A549 (cell line): ENCODE measurements at regions not wholly inside any gene's neighbourhood (a gene's known extent, or its start where the extent isn't known, plus 50 kb on each side); places are given as distances from the start of the nearest gene placed in this dataset.

Source experiments
- ATAC-seq, 2 experiments: fragments of 200-7000 bp in 1 of 2; fragments of >200 bp in 1 of 2; cut with Nextera tagmentation in 1 of 2; cut with Tn5 transposase in 1 of 2; 3 replicates each; pipeline versions ENCODE4 v1.8.0 to v1.9.1; 2018 to 2020; ENCODE audit warnings: mild to moderate bottlenecking in 1 of 2, moderate library complexity in 1 of 2
- CTCF ChIA-PET: fragments of 300-600 bp; sonication (Branson Sonifier 250); formaldehyde crosslinking; extraction: SDS; loops from one replicate; lab custom pipeline; 2021; ENCODE audit warnings: antibody characterized with exemption, inconsistent platforms; lab: Yijun Ruan, JAX
- POLR2A ChIA-PET: fragments of 350-600 bp; formaldehyde crosslinking; extraction: SDS; loops from one replicate; lab custom pipeline; 2021; ENCODE audit warnings: antibody characterized with exemption, inconsistent platforms; lab: Yijun Ruan, JAX
- DNase-seq, 2 experiments: peaks; one replicate each; pipeline versions ENCODE4 v3.0.0 to v3.0.0-alpha.2; 2011 to 2016; ENCODE audit warnings: low read depth in 1 of 2, low spot score in 1 of 2
- FAIRE-seq: peaks from 2 replicates; lab custom pipeline; 2011; peaks lifted over from hg19 to GRCh38; lab: Jason Lieb, UNC
- H3K27ac ChIP-seq, 2 experiments: fragments of >200 bp; sonication (Bioruptor Twin); formaldehyde crosslinking; 3 replicates each; pipeline ENCODE4 v1.5.1; 2016 to 2017
- H3K4me1 ChIP-seq: fragments of >200 bp; sonication (Bioruptor Twin); formaldehyde crosslinking; 3 replicates; pipeline ENCODE4 v1.6.1; 2016
- H3K4me2 ChIP-seq: fragments of >200 bp; sonication (Bioruptor Twin); formaldehyde crosslinking; 3 replicates; pipeline ENCODE4 v1.6.1; 2016
- H3K4me3 ChIP-seq: fragments of >200 bp; sonication (Bioruptor Twin); formaldehyde crosslinking; 3 replicates; pipeline ENCODE4 v1.5.1; 2016
- H3K9me3 ChIP-seq: fragments of >200 bp; sonication (Bioruptor Twin); formaldehyde crosslinking; 3 replicates; pipeline ENCODE4 v1.6.1; 2016
- BCL3 ChIP-seq: fragments of >200 bp; sonication (Bioruptor Twin); formaldehyde crosslinking; IDR thresholded peaks from 3 replicates; pipeline ENCODE4 v1.6.1; 2016
- CTCF ChIP-seq: fragments of >200 bp; sonication (Bioruptor Twin); formaldehyde crosslinking; IDR thresholded peaks from 3 replicates; pipeline ENCODE4 v1.5.1; 2016
- EHF ChIP-seq: fragments of 250-450 bp; sonication (Bioruptor Pico); IDR thresholded peaks from 2 replicates; pipeline ENCODE4 v1.5.0; 2020; ENCODE audit warnings: mild to moderate bottlenecking
- EHMT2 ChIP-seq: fragments of 200-600 bp; sonication (generic); IDR thresholded peaks from 2 replicates; pipeline ENCODE4 v1.6.1; 2016; ENCODE audit warnings: antibody characterized with exemption, low read depth, mild to moderate bottlenecking, moderate library complexity
- FOSB ChIP-seq: fragments of 250-450 bp; sonication (Bioruptor Pico); IDR thresholded peaks from 2 replicates; pipeline ENCODE4 v1.5.0; 2020; ENCODE audit warnings: mild to moderate bottlenecking, moderate library complexity
- FOSL2 ChIP-seq, 2 experiments: fragments of 450-650 bp in 1 of 2; fragments of >200 bp in 1 of 2; sonication (Bioruptor Twin) in 1 of 2; formaldehyde crosslinking; IDR thresholded peaks; 2 replicates each; pipeline versions ENCODE4 v1.5.0 to v1.6.1; 2016 to 2020; ENCODE audit warnings: mild to moderate bottlenecking in 1 of 2, moderate library complexity in 1 of 2
- FOXS1 ChIP-seq: fragments of 250-450 bp; sonication (Bioruptor Pico); IDR thresholded peaks from 2 replicates; pipeline ENCODE4 v1.5.0; 2020; ENCODE audit warnings: mild to moderate bottlenecking, moderate library complexity
- HOXA7 ChIP-seq: fragments of 250-450 bp; sonication (Bioruptor Pico); IDR thresholded peaks from 2 replicates; pipeline ENCODE4 v1.5.0; 2020; ENCODE audit warnings: mild to moderate bottlenecking, moderate library complexity
- KDM5A ChIP-seq: fragments of 200-600 bp; sonication (generic); IDR thresholded peaks from 2 replicates; pipeline ENCODE4 v1.6.1; 2016; ENCODE audit warnings: antibody characterized with exemption, mild to moderate bottlenecking
- MAFK ChIP-seq: fragments of 450-650 bp; IDR thresholded peaks from 2 replicates; pipeline ENCODE4 v1.6.1; 2014; ENCODE audit not compliant: partially characterized antibody
- MAZ ChIP-seq: fragments of 150-350 bp; IDR thresholded peaks from 2 replicates; pipeline ENCODE4 v1.6.1; 2014; ENCODE audit warnings: antibody characterized with exemption, low read depth, low read length, borderline replicate concordance
- NFE2L2 ChIP-seq: fragments of 150-350 bp; conservative IDR thresholded peaks from 2 replicates; pipeline ENCODE4 v1.6.1; 2014; ENCODE audit warnings: low read length
- NR3C1 ChIP-seq: fragments of >200 bp; sonication (Bioruptor Twin); formaldehyde crosslinking; IDR thresholded peaks from 3 replicates; pipeline ENCODE4 v1.6.1; 2017
- PHF8 ChIP-seq: fragments of 200-600 bp; sonication (generic); IDR thresholded peaks from 2 replicates; pipeline ENCODE4 v1.6.1; 2016; ENCODE audit warnings: low read depth, mild to moderate bottlenecking, antibody characterized with exemption, moderate library complexity, borderline replicate concordance
- POLR2A ChIP-seq: IDR thresholded peaks from 2 replicates; pipeline ENCODE4 v1.6.1; 2012; ENCODE audit warnings: mild to moderate bottlenecking, low read length
- RARB ChIP-seq: fragments of 250-450 bp; sonication (Bioruptor Pico); IDR thresholded peaks from 2 replicates; pipeline ENCODE4 v1.8.0; 2021; ENCODE audit warnings: mild to moderate bottlenecking, moderate library complexity
- RNF2 ChIP-seq: fragments of 200-600 bp; sonication (generic); IDR thresholded peaks from 2 replicates; pipeline ENCODE4 v1.6.1; 2016; ENCODE audit warnings: low read depth, mild to moderate bottlenecking, antibody characterized with exemption, moderate library complexity, borderline replicate concordance
- SMC3 ChIP-seq: fragments of >200 bp; sonication (Bioruptor Twin); formaldehyde crosslinking; IDR thresholded peaks from 3 replicates; pipeline ENCODE4 v1.6.1; 2018; ENCODE audit warnings: inconsistent platforms
- TFCP2L1 ChIP-seq: fragments of 250-450 bp; sonication (Bioruptor Pico); IDR thresholded peaks from 2 replicates; pipeline ENCODE4 v1.5.0; 2021; ENCODE audit warnings: mild to moderate bottlenecking
- ZC3H11A ChIP-seq: fragments of 450-650 bp; IDR thresholded peaks from 2 replicates; pipeline ENCODE4 v1.6.1; 2014; ENCODE audit warnings: antibody characterized with exemption, mild to moderate bottlenecking
- ZFP36 ChIP-seq: fragments of 450-650 bp; IDR thresholded peaks from 2 replicates; pipeline ENCODE4 v1.6.1; 2014; ENCODE audit warnings: borderline replicate concordance; ENCODE audit not compliant: partially characterized antibody
- WGBS: methylation state at CpG from one replicate; pipeline ENCODE4 v1.1.6; 2017; ENCODE audit errors: missing lambda C conversion rate; 5-methylcytosine and 5-hydroxymethylcytosine counted together
- TF ChIP-seq, protein P1 (sequence below): fragments of 250-450 bp; sonication (Bioruptor Pico); IDR thresholded peaks from 2 replicates; pipeline ENCODE4 v1.5.0; 2020; ENCODE audit warnings: low read depth, mild to moderate bottlenecking, moderate library complexity
- TF ChIP-seq, protein P2 (sequence below): fragments of >200 bp; sonication (Bioruptor Twin); formaldehyde crosslinking; IDR thresholded peaks from 2 replicates; pipeline ENCODE4 v1.6.1; 2016
- TF ChIP-seq, protein P3 (sequence below): IDR thresholded peaks from 2 replicates; pipeline ENCODE4 v1.6.1; 2012; ENCODE audit warnings: low read depth, borderline replicate concordance

- Histone ChIP-seq H3K27ac (no peak overlapping the region), H3K4me3 (no peak overlapping the region), H3K4me2 (no peak overlapping the region), H3K9me3 (no peaks in the 10 kb centered on the region), H3K4me1 (no peaks in the 10 kb centered on the region)
- ChIA-PET POLR2A (no interaction called here), CTCF (no interaction called here)
- ATAC-seq, result no peak
- no peak for DNase-seq
- FAIRE-seq, result no peak
- 10% methylated on average over 1 of the region's 1 CpG for WGBS
- TF ChIP-seq FOXS1, result no peak
- no peak for TF ChIP-seq PHF8
- TF ChIP-seq MAFK, result no peak
- no peak for TF ChIP-seq NR3C1
- TF ChIP-seq TFCP2L1 (CRISPR knock-in tag), result no peak
- TF ChIP-seq EHMT2, result no peak
- TF ChIP-seq RARB (CRISPR knock-in tag), result no peak
- TF ChIP-seq FOSB (CRISPR knock-in tag), result no peak
- TF ChIP-seq KDM5A, result no peak
- TF ChIP-seq RNF2, result no peak
- TF ChIP-seq SMC3, result no peak
- TF ChIP-seq MAZ, result no peak
These were observed 674.6 kb downstream of the EPM2A start for GRCh38 chr6:145060714-145061113.

GRCh38 chr6:145063091-145063490 lies 672.2 kb downstream of the EPM2A start:
- DNase-seq (no peak), ATAC-seq (no peak), FAIRE-seq (no peak)
- TF ChIP-seq RARB (CRISPR knock-in tag) (no peak), ZC3H11A (no peak), BCL3 (no peak), FOSL2 (IDR thresholded peaks at IDR 0.05) (no peak), FOSL2 (CRISPR knock-in tag; IDR thresholded peaks at IDR 0.05) (no peak), POLR2A (no peak), EHF (CRISPR knock-in tag) (no peak), EHMT2 (no peak), KDM5A (no peak), ZFP36 (no peak), NR3C1 (no peak), FOSB (CRISPR knock-in tag) (no peak), NFE2L2 (no peak), HOXA7 (CRISPR knock-in tag) (no peak), CTCF (no peak)
- TF ChIP-seq, protein P1, sequence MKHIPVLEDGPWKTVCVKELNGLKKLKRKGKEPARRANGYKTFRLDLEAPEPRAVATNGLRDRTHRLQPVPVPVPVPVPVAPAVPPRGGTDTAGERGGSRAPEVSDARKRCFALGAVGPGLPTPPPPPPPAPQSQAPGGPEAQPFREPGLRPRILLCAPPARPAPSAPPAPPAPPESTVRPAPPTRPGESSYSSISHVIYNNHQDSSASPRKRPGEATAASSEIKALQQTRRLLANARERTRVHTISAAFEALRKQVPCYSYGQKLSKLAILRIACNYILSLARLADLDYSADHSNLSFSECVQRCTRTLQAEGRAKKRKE (CRISPR knock-in tag), result no peak
- TF ChIP-seq, protein P2, sequence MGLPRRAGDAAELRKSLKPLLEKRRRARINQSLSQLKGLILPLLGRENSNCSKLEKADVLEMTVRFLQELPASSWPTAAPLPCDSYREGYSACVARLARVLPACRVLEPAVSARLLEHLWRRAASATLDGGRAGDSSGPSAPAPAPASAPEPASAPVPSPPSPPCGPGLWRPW, result no peak
- TF ChIP-seq, protein P3, sequence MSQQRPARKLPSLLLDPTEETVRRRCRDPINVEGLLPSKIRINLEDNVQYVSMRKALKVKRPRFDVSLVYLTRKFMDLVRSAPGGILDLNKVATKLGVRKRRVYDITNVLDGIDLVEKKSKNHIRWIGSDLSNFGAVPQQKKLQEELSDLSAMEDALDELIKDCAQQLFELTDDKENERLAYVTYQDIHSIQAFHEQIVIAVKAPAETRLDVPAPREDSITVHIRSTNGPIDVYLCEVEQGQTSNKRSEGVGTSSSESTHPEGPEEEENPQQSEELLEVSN, result no peak
- Histone ChIP-seq H3K4me1 (peaks cover 4% of the 10 kb centered on the region; the same call in 1 of the 3 replicates), H3K4me3 (no peak overlapping the region), H3K27ac (no peak overlapping the region), H3K4me2 (no peak overlapping the region), H3K9me3 (no peaks in the 10 kb centered on the region)
- ChIA-PET POLR2A (no interaction called here), CTCF (no interaction called here)
